Right lobe of liver (tissue), 6 donors: ENCODE measurements at regions not wholly inside any gene's neighbourhood (a gene's known extent, or its start where the extent isn't known, plus 50 kb on each side); places are given as distances from the start of the nearest gene placed in this dataset.

Source experiments
- ATAC-seq, 4 donors: fragments of 200-7000 bp; cut with Tn5 transposase; one replicate each; pipeline ENCODE4 v1.9.1; 2020; ENCODE audit warnings: mild to moderate bottlenecking in 4 of 4, moderate library complexity in 4 of 4
- DNase-seq, 3 donors: peaks; one replicate each; pipeline ENCODE4 v3.0.0-alpha.2; 2020
- H3K27ac ChIP-seq, 3 donors: fragments of 200-600 bp; one replicate each; pipeline ENCODE4 v1.8.0; 2022
- H3K27me3 ChIP-seq, 2 donors: fragments of 200-600 bp; one replicate each; pipeline ENCODE4 v1.8.0; 2022
- H3K36me3 ChIP-seq, 4 donors: fragments of 200-600 bp; sonication (generic) in 1 of 4; one replicate each; pipeline versions ENCODE4 v1.5.1 to v1.8.0; 2017 to 2022; ENCODE audit warnings: control low read depth in 1 of 4
- H3K4me1 ChIP-seq, 4 donors: fragments of 200-600 bp; sonication (generic) in 1 of 4; one replicate each; pipeline versions ENCODE4 v1.5.1 to v1.8.0; 2017 to 2022; ENCODE audit warnings: control low read depth in 1 of 4
- H3K4me3 ChIP-seq, 3 donors: fragments of 200-600 bp; one replicate each; pipeline ENCODE4 v1.8.0; 2022
- H3K9me3 ChIP-seq, 4 donors: fragments of 200-600 bp; sonication (generic) in 1 of 4; one replicate each; pipeline versions ENCODE4 v1.5.1 to v1.8.0; 2017 to 2022; ENCODE audit warnings: control low read depth in 1 of 4
- POLR2A ChIP-seq: fragments of 450-650 bp; IDR thresholded peaks from one replicate; pipeline ENCODE4 v1.6.1; 2017; ENCODE audit warnings: antibody characterized with exemption, mild to moderate bottlenecking
- WGBS: methylation state at CpG from one replicate; pipeline ENCODE4 v1.1.6; 2018; ENCODE audit warnings: low coverage, low lambda C conversion rate; ENCODE audit not compliant: insufficient coverage; ENCODE audit errors: missing lambda C conversion rate; 5-methylcytosine and 5-hydroxymethylcytosine counted together
- intact Hi-C, 2 donors: fragments of 100-400 bp; cut with DNase I; formaldehyde crosslinking; loops; one replicate each; pipeline versions ENCODE4 v1.11.2 to v1.14.1; 2022
- TF ChIP-seq, protein P1 (sequence below), 4 donors: fragments of 200-600 bp in 3 of 4; fragments of 450-650 bp in 1 of 4; IDR thresholded peaks; one replicate each; pipeline versions ENCODE4 v1.5.1 to v1.8.0; 2016 to 2022; ENCODE audit warnings: antibody characterized with exemption in 4 of 4, mild to moderate bottlenecking in 2 of 4
- donor health status: DM: no; HTN: yes; CAD: no.
- donor health status: DM: no; HTN: no; CAD: no.
- donor health status: DM: no; HTN: no; CAD: no.
- donor health status: DM: no; HTN: yes; CAD: no.
- donor health status: DM: no; HTN: yes; CAD: no.

DNA sequence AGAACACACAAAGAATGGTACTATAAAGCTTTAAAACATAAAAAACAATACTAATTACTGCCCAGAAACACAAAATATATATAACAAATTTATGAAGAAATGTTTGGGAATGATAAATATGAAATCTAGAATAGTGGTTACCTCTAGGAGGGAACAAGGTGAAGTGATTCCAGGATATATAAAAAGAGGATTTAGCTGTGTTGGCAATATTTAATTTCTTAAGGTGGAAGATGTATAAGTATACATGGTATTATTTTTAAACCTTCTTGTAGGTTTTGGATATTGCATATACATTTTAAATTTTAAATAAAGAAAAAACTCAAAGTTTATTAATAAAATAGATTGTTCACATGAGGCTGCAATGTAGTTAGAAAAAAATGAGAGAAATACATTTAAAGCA lies 112.7 kb upstream of the ZNF618 start:
- ATAC-seq, result no peak
- TF ChIP-seq, protein P1, sequence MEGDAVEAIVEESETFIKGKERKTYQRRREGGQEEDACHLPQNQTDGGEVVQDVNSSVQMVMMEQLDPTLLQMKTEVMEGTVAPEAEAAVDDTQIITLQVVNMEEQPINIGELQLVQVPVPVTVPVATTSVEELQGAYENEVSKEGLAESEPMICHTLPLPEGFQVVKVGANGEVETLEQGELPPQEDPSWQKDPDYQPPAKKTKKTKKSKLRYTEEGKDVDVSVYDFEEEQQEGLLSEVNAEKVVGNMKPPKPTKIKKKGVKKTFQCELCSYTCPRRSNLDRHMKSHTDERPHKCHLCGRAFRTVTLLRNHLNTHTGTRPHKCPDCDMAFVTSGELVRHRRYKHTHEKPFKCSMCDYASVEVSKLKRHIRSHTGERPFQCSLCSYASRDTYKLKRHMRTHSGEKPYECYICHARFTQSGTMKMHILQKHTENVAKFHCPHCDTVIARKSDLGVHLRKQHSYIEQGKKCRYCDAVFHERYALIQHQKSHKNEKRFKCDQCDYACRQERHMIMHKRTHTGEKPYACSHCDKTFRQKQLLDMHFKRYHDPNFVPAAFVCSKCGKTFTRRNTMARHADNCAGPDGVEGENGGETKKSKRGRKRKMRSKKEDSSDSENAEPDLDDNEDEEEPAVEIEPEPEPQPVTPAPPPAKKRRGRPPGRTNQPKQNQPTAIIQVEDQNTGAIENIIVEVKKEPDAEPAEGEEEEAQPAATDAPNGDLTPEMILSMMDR (IDR thresholded peaks at IDR 0.05), result no peak
- TF ChIP-seq POLR2A, result no peak
- Histone ChIP-seq H3K27ac (no peak overlapping the region), H3K27me3 (no peaks in the 10 kb centered on the region), H3K4me3 (no peak overlapping the region), H3K4me1 (no peaks in the 10 kb centered on the region), H3K9me3 (no peaks in the 10 kb centered on the region), H3K36me3 (no peaks in the 10 kb centered on the region)
- intact Hi-C loops, result no loop called here
- no peak for DNase-seq

- WGBS, result 50% methylated on average over 1 of the region's 1 CpG
- intact Hi-C loops, result no loop called here
- Histone ChIP-seq H3K36me3 (no peaks in the 10 kb centered on the region), H3K4me1 (no peaks in the 10 kb centered on the region), H3K27ac (no peak overlapping the region), H3K9me3 (no peaks in the 10 kb centered on the region), H3K27me3 (no peaks in the 10 kb centered on the region), H3K4me3 (no peak overlapping the region)
- TF ChIP-seq, protein P1 (IDR thresholded peaks at IDR 0.05), result no peak
- TF ChIP-seq POLR2A, result no peak
- DNase-seq (no peak), ATAC-seq (no peak)
Observed at GRCh38 chr9:113764572-113764971, 111.5 kb upstream of the ZNF618 start.

- DNase-seq, result no peak
- H3K9me3 ChIP-seq, result no peaks in the 10 kb centered on the region
- intact Hi-C loops, result no loop called here
- ATAC-seq, result no peak
- 21% methylated on average over 1 of the region's 1 CpG for WGBS
- H3K27me3 ChIP-seq, result no peaks in the 10 kb centered on the region
- no peak overlapping the region for H3K4me3 ChIP-seq
- no peak overlapping the region for H3K27ac ChIP-seq
- no peaks in the 10 kb centered on the region for H3K36me3 ChIP-seq
- no peak for TF ChIP-seq POLR2A
- TF ChIP-seq, protein P1 (IDR thresholded peaks at IDR 0.05), result no peak
- H3K4me1 ChIP-seq, result no peaks in the 10 kb centered on the region
Observed at GRCh38 chr9:113769412-113769811, 106.7 kb upstream of the ZNF618 start.

GRCh38 chr9:113770396-113770795 lies 105.7 kb upstream of the ZNF618 start:
- Histone ChIP-seq H3K4me3 (no peak overlapping the region), H3K9me3 (no peaks in the 10 kb centered on the region), H3K36me3 (no peaks in the 10 kb centered on the region), H3K27ac (no peak overlapping the region), H3K4me1 (no peaks in the 10 kb centered on the region), H3K27me3 (no peaks in the 10 kb centered on the region)
- ATAC-seq (no peak), DNase-seq (no peak)
- WGBS, result 68% methylated on average over 5 of the region's 5 CpGs
- TF ChIP-seq, protein P1 (IDR thresholded peaks at IDR 0.05), result no peak
- TF ChIP-seq POLR2A, result no peak
- intact Hi-C loops, result no loop called here

GRCh38 chr9:113771199-113771598 lies 104.9 kb upstream of the ZNF618 start:
- TF ChIP-seq, protein P1 (IDR thresholded peaks at IDR 0.05), result no peak
- TF ChIP-seq POLR2A, result no peak
- no peaks in the 10 kb centered on the region for H3K36me3 ChIP-seq
- 33% methylated on average over 2 of the region's 4 CpGs for WGBS
- no peaks in the 10 kb centered on the region for H3K4me1 ChIP-seq
- H3K9me3 ChIP-seq, result no peaks in the 10 kb centered on the region
- intact Hi-C loops, result no loop called here
- no peak for ATAC-seq
- H3K4me3 ChIP-seq, result no peak overlapping the region
- no peaks in the 10 kb centered on the region for H3K27me3 ChIP-seq
- no peak for DNase-seq
- no peak overlapping the region for H3K27ac ChIP-seq
